GM19351 (cell line): ENCODE measurements at regions not wholly inside any gene's neighbourhood (a gene's known extent, or its start where the extent isn't known, plus 50 kb on each side); places are given as distances from the start of the nearest gene placed in this dataset.
"Not testable (repeated sequence)": the region's sequence is repeated elsewhere in the genome, so short reads cannot be mapped to it uniquely, and the experiment has no call there.

Experiments used
- ATAC-seq: cut with Tn5 transposase; IDR thresholded peaks from one replicate; pipeline ENCODE4 v1.9.1; 2021; ENCODE audit warnings: mild to moderate bottlenecking, moderate library complexity; ENCODE audit not compliant: unreplicated experiment

- ATAC-seq: no peak
These were observed 92.2 kb upstream of the TRABD2B start for GRCh38 chr1:48089356-48089891.

- ATAC-seq: no peak
These were observed 87.6 kb upstream of the TRABD2B start for GRCh38 chr1:48084826-48085225.

- no peak for ATAC-seq
These were observed 85.2 kb upstream of the TRABD2B start for GRCh38 chr1:48082271-48082962.

GRCh38 chr1:48080331-48081255 is 83.4 kb upstream of the TRABD2B start:
- ATAC-seq: no peak

- no peak for ATAC-seq
These were observed 81.9 kb upstream of the TRABD2B start for GRCh38 chr1:48079096-48079495.

- no peak for ATAC-seq
These were observed 80.6 kb upstream of the TRABD2B start for GRCh38 chr1:48077795-48078222.

- no peak for ATAC-seq
These were observed 78.8 kb upstream of the TRABD2B start for GRCh38 chr1:48076017-48076416.

GRCh38 chr1:48073798-48074530 is 76.8 kb upstream of the TRABD2B start:
- no peak for ATAC-seq

- no peak for ATAC-seq
These were observed 74.3 kb upstream of the TRABD2B start for GRCh38 chr1:48071513-48071912.

- no peak for ATAC-seq
These were observed 73.2 kb upstream of the TRABD2B start for GRCh38 chr1:48070396-48070750.

- ATAC-seq: no peak
These were observed 72.6 kb upstream of the TRABD2B start for GRCh38 chr1:48069662-48070395.

- ATAC-seq: no peak
These were observed 71.0 kb upstream of the TRABD2B start for GRCh38 chr1:48068206-48068605.

- no peak for ATAC-seq
These were observed 69.8 kb upstream of the TRABD2B start for GRCh38 chr1:48066936-48067335.

GRCh38 chr1:48064693-48065092 is 67.5 kb upstream of the TRABD2B start:
- not testable (repeated sequence) for ATAC-seq

- no peak for ATAC-seq
These were observed 65.2 kb upstream of the TRABD2B start for GRCh38 chr1:48062353-48062752.

GRCh38 chr1:48061162-48062136 is 64.3 kb upstream of the TRABD2B start:
- ATAC-seq: peak; percentile 80

GRCh38 chr1:48059289-48059688 is 62.1 kb upstream of the TRABD2B start:
- ATAC-seq: no peak

GRCh38 chr1:48058135-48059025 is 61.2 kb upstream of the TRABD2B start:
- ATAC-seq: no peak
